Right lobe of liver (tissue), 4 donors: ENCODE measurements at regions not wholly inside any gene's neighbourhood (a gene's known extent, or its start where the extent isn't known, plus 50 kb on each side); places are given as distances from the start of the nearest gene placed in this dataset.
A peak's percentile ranks its signal among the peaks of the same experiment; 100 is the strongest.

ENCODE experiments used
- POLR2A ChIP-seq: fragments of 450-650 bp; IDR thresholded peaks from one replicate; pipeline ENCODE4 v1.6.1; 2017; ENCODE audit warnings: antibody characterized with exemption, mild to moderate bottlenecking
- TF ChIP-seq, protein P1 (sequence below), 4 donors: fragments of 200-600 bp in 3 of 4; fragments of 450-650 bp in 1 of 4; IDR thresholded peaks; one replicate each; pipeline versions ENCODE4 v1.5.1 to v1.8.0; 2016 to 2022; ENCODE audit warnings: antibody characterized with exemption in 4 of 4, mild to moderate bottlenecking in 2 of 4
- donor health status: DM: no; HTN: no; CAD: no.
- donor health status: DM: no; HTN: no; CAD: no.
- donor health status: DM: no; HTN: yes; CAD: no.

DNA sequence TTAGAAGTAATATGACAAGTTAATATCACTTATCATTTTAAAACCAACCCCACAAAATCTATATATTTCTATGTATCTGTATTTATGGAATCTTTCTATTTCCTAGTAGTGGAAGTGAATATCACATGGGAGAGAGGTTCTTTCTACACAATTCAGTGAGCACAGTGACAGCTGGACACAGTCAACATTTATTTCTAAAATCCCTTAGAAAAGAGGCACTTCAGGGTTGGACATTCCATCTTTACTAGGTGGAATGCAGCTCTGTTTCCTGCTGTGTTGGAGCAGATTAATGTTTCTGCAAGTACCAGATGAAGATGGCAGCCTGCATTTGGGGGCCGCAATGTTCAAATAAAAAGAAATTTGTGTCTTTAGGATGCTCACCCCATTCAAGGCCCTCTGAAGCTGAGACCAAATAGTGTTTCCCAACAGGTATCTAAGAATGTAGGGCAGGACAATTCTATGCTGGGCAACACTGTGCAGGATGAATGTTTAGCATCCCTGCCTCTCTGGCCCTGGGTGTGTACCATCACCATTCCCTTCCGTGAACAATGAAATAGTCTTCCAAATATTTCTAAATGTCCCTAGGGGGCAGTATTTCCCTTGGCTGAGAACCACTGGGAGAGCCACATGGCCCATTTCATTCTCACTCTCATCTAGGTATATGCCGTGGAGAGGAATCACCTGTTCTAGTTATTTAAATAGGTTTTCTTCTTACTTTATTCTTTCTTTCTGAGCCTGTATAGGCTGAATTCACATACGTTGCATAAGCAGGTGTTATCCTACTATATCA is 394.8 kb downstream of the PRDM2 start:
- TF ChIP-seq, protein P1, sequence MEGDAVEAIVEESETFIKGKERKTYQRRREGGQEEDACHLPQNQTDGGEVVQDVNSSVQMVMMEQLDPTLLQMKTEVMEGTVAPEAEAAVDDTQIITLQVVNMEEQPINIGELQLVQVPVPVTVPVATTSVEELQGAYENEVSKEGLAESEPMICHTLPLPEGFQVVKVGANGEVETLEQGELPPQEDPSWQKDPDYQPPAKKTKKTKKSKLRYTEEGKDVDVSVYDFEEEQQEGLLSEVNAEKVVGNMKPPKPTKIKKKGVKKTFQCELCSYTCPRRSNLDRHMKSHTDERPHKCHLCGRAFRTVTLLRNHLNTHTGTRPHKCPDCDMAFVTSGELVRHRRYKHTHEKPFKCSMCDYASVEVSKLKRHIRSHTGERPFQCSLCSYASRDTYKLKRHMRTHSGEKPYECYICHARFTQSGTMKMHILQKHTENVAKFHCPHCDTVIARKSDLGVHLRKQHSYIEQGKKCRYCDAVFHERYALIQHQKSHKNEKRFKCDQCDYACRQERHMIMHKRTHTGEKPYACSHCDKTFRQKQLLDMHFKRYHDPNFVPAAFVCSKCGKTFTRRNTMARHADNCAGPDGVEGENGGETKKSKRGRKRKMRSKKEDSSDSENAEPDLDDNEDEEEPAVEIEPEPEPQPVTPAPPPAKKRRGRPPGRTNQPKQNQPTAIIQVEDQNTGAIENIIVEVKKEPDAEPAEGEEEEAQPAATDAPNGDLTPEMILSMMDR (IDR thresholded peaks at IDR 0.05), result peak; percentile 13 to 52 (median 32)
- TF ChIP-seq POLR2A, result no peak
